ENCODE measurements at regions not wholly inside any gene's neighbourhood (a gene's known extent, or its start where the extent isn't known, plus 50 kb on each side); places are given as distances from the start of the nearest gene placed in this dataset.

- DNase-seq (ENCODE audit: low read depth in 1 of 2, low spot score in 1 of 2) = no peak
- H3K27me3 ChIP-seq (ENCODE audit: insufficient read depth, poor library complexity, severe bottlenecking) = no peaks in the 10 kb centered on the region
- TF ChIP-seq REST (IDR thresholded peaks at IDR 0.05; ENCODE audit: insufficient replicate concordance, low read depth) (no peak), POLR2AphosphoS5 (IDR thresholded peaks at IDR 0.05; ENCODE audit: low read depth) (no peak), GABPA (IDR thresholded peaks at IDR 0.05; ENCODE audit: low read depth) (no peak), CTCF (IDR thresholded peaks at IDR 0.05; ENCODE audit: insufficient read depth, low read length) (no peak), SPI1 (IDR thresholded peaks at IDR 0.05; ENCODE audit: borderline replicate concordance, low read depth) (no peak)
- H3K4me3 ChIP-seq (replicated peaks; ENCODE audit: insufficient read depth, low read length) = no peak overlapping the region
- no peak overlapping the region for H3K27ac ChIP-seq (replicated peaks)
Observed at GRCh38 chr2:129733579-129733978, 245.9 kb upstream of the RAB6C start.

- Histone ChIP-seq H3K27me3 (ENCODE audit: insufficient read depth, poor library complexity, severe bottlenecking) (no peaks in the 10 kb centered on the region), H3K4me3 (replicated peaks; ENCODE audit: insufficient read depth, low read length) (no peak overlapping the region), H3K27ac (replicated peaks) (no peak overlapping the region)
- no peak for DNase-seq (ENCODE audit: low read depth in 1 of 2, low spot score in 1 of 2)
- TF ChIP-seq SPI1 (IDR thresholded peaks at IDR 0.05; ENCODE audit: borderline replicate concordance, low read depth) = no peak
- TF ChIP-seq REST (IDR thresholded peaks at IDR 0.05; ENCODE audit: insufficient replicate concordance, low read depth) = no peak
- no peak for TF ChIP-seq GABPA (IDR thresholded peaks at IDR 0.05; ENCODE audit: low read depth)
- TF ChIP-seq POLR2AphosphoS5 (IDR thresholded peaks at IDR 0.05; ENCODE audit: low read depth) = no peak
- no peak for TF ChIP-seq CTCF (IDR thresholded peaks at IDR 0.05; ENCODE audit: insufficient read depth, low read length)
Observed at GRCh38 chr2:129734343-129735034, 245.0 kb upstream of the RAB6C start.

- no peak for DNase-seq (ENCODE audit: low read depth in 1 of 2, low spot score in 1 of 2)
- TF ChIP-seq REST (IDR thresholded peaks at IDR 0.05; ENCODE audit: insufficient replicate concordance, low read depth) (no peak), SPI1 (IDR thresholded peaks at IDR 0.05; ENCODE audit: borderline replicate concordance, low read depth) (no peak), POLR2AphosphoS5 (IDR thresholded peaks at IDR 0.05; ENCODE audit: low read depth) (no peak), CTCF (IDR thresholded peaks at IDR 0.05; ENCODE audit: insufficient read depth, low read length) (no peak), GABPA (IDR thresholded peaks at IDR 0.05; ENCODE audit: low read depth) (no peak)
- no peak overlapping the region for H3K4me3 ChIP-seq (replicated peaks; ENCODE audit: insufficient read depth, low read length)
- H3K27me3 ChIP-seq (ENCODE audit: insufficient read depth, poor library complexity, severe bottlenecking) = no peaks in the 10 kb centered on the region
- H3K27ac ChIP-seq (replicated peaks) = no peak overlapping the region
Observed at GRCh38 chr2:129735576-129735975, 243.9 kb upstream of the RAB6C start.

Data from HL-60 (cell line).